ENCODE measurements at regions not wholly inside any gene's neighbourhood (a gene's known extent, or its start where the extent isn't known, plus 50 kb on each side); places are given as distances from the start of the nearest gene placed in this dataset.

GRCh38 chr4:180634306-180634705 lies 1608.9 kb upstream of the TENM3 start:
- Histone ChIP-seq H3K4me2 (ENCODE audit: low read length) (no peak overlapping the region), H3K79me2 (ENCODE audit: insufficient read depth, low read length) (no peaks in the 10 kb centered on the region), H3K9me3 (ENCODE audit: insufficient read depth, low read depth, low read length) (no peaks in the 10 kb centered on the region), H2AFZ (ENCODE audit: low read depth, low read length) (no peak overlapping the region), H3K4me1 (ENCODE audit: insufficient read depth, low read length) (peaks cover 7% of the 10 kb centered on the region), H4K20me1 (ENCODE audit: insufficient read depth, low read length) (no peaks in the 10 kb centered on the region), H3K4me3 (ENCODE audit: insufficient read depth, low read depth, low read length) (no peak overlapping the region), H3K36me3 (ENCODE audit: insufficient read depth, low read length) (no peaks in the 10 kb centered on the region), H3K27me3 (ENCODE audit: insufficient read depth, low read length) (no peaks in the 10 kb centered on the region), H3K9ac (ENCODE audit: low read length) (no peak overlapping the region), H3K27ac (ENCODE audit: low read depth, low read length) (no peak overlapping the region)
- Mint-ChIP-seq H3K4me1 (ENCODE audit: low read depth, unreplicated experiment) (no peaks in the 10 kb centered on the region), H3K36me3 (ENCODE audit: low read depth, unreplicated experiment) (no peaks in the 10 kb centered on the region), H3K4me3 (ENCODE audit: unreplicated experiment) (no peak overlapping the region), H3K27ac (ENCODE audit: unreplicated experiment) (no peak overlapping the region), H3K27me3 (ENCODE audit: low read depth, unreplicated experiment) (peaks cover 2% of the 10 kb centered on the region), H3K9me3 (ENCODE audit: unreplicated experiment) (no peaks in the 10 kb centered on the region)
- FAIRE-seq (no peak), DNase-seq (ENCODE audit: low read depth) (no peak)
- no peak for TF ChIP-seq CTCF (IDR thresholded peaks at IDR 0.05; ENCODE audit: insufficient read depth, low read depth, low read length)
- TF ChIP-seq EZH2 (IDR thresholded peaks at IDR 0.05; ENCODE audit: insufficient read depth, low read length): no peak

- no peak for TF ChIP-seq EZH2 (IDR thresholded peaks at IDR 0.05; ENCODE audit: insufficient read depth, low read length)
- no peak for TF ChIP-seq CTCF (IDR thresholded peaks at IDR 0.05; ENCODE audit: insufficient read depth, low read depth, low read length)
- Mint-ChIP-seq H3K4me3 (ENCODE audit: unreplicated experiment) (no peak overlapping the region), H3K27ac (ENCODE audit: unreplicated experiment) (no peak overlapping the region), H3K36me3 (ENCODE audit: low read depth, unreplicated experiment) (no peaks in the 10 kb centered on the region), H3K9me3 (ENCODE audit: unreplicated experiment) (no peaks in the 10 kb centered on the region), H3K4me1 (ENCODE audit: low read depth, unreplicated experiment) (no peaks in the 10 kb centered on the region), H3K27me3 (ENCODE audit: low read depth, unreplicated experiment) (peaks cover 2% of the 10 kb centered on the region)
- H3K9ac ChIP-seq (ENCODE audit: low read length): no peak overlapping the region
- no peaks in the 10 kb centered on the region for H3K27me3 ChIP-seq (ENCODE audit: insufficient read depth, low read length)
- H3K4me2 ChIP-seq (ENCODE audit: low read length): peak overlapping the region; percentile 41
- H3K9me3 ChIP-seq (ENCODE audit: insufficient read depth, low read depth, low read length): no peaks in the 10 kb centered on the region
- H2AFZ ChIP-seq (ENCODE audit: low read depth, low read length): peak overlapping the region; percentile 45
- no peak overlapping the region for H3K27ac ChIP-seq (ENCODE audit: low read depth, low read length)
- H3K4me3 ChIP-seq (ENCODE audit: insufficient read depth, low read depth, low read length): no peak overlapping the region
- no peaks in the 10 kb centered on the region for H3K36me3 ChIP-seq (ENCODE audit: insufficient read depth, low read length)
- DNase-seq (ENCODE audit: low read depth) (peak; percentile 66), FAIRE-seq (no peak)
- H3K4me1 ChIP-seq (ENCODE audit: insufficient read depth, low read length): peaks cover 7% of the 10 kb centered on the region
- no peaks in the 10 kb centered on the region for H3K79me2 ChIP-seq (ENCODE audit: insufficient read depth, low read length)
- H4K20me1 ChIP-seq (ENCODE audit: insufficient read depth, low read length): no peaks in the 10 kb centered on the region
These were observed 1607.9 kb upstream of the TENM3 start for GRCh38 chr4:180635281-180635680.

- Histone ChIP-seq H3K79me2 (ENCODE audit: insufficient read depth, low read length) (no peaks in the 10 kb centered on the region), H4K20me1 (ENCODE audit: insufficient read depth, low read length) (no peaks in the 10 kb centered on the region), H3K27me3 (ENCODE audit: insufficient read depth, low read length) (no peaks in the 10 kb centered on the region), H3K4me1 (ENCODE audit: insufficient read depth, low read length) (peaks cover 7% of the 10 kb centered on the region), H3K36me3 (ENCODE audit: insufficient read depth, low read length) (no peaks in the 10 kb centered on the region), H3K4me3 (ENCODE audit: insufficient read depth, low read depth, low read length) (no peak overlapping the region), H3K27ac (ENCODE audit: low read depth, low read length) (no peak overlapping the region), H3K9me3 (ENCODE audit: insufficient read depth, low read depth, low read length) (no peaks in the 10 kb centered on the region), H3K9ac (ENCODE audit: low read length) (no peak overlapping the region), H2AFZ (ENCODE audit: low read depth, low read length) (no peak overlapping the region), H3K4me2 (ENCODE audit: low read length) (peak overlapping the region; percentile 9)
- TF ChIP-seq CTCF (IDR thresholded peaks at IDR 0.05; ENCODE audit: insufficient read depth, low read depth, low read length) (no peak), EZH2 (IDR thresholded peaks at IDR 0.05; ENCODE audit: insufficient read depth, low read length) (no peak)
- DNase-seq (ENCODE audit: low read depth) (peak; percentile 95), FAIRE-seq (no peak)
- Mint-ChIP-seq H3K36me3 (ENCODE audit: low read depth, unreplicated experiment) (no peaks in the 10 kb centered on the region), H3K4me3 (ENCODE audit: unreplicated experiment) (no peak overlapping the region), H3K9me3 (ENCODE audit: unreplicated experiment) (no peaks in the 10 kb centered on the region), H3K4me1 (ENCODE audit: low read depth, unreplicated experiment) (no peaks in the 10 kb centered on the region), H3K27ac (ENCODE audit: unreplicated experiment) (no peak overlapping the region), H3K27me3 (ENCODE audit: low read depth, unreplicated experiment) (peaks cover 2% of the 10 kb centered on the region)
These were observed 1606.4 kb upstream of the TENM3 start for GRCh38 chr4:180636696-180637404.
